ENCODE measurements at regions not wholly inside any gene's neighbourhood (a gene's known extent, or its start where the extent isn't known, plus 50 kb on each side); places are given as distances from the start of the nearest gene placed in this dataset.

DNA sequence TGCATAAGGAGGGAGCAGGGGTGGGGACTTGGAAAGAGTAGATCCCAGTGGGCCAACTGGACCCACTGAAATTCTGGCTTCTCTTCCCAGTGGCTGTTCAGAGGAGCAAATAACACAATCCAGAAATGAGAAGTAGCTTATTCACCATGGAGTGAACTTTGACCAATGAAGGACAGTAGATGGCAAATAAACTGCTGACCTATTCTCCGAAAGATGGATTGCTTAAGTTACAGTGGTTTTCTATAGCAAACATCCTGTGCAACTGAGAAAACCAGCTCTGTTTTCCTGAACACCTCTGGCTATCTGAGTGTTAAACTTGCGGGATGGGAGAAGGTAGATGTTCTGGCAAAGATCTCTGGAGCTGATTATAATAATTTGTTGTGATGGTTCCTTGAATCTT is 325.1 kb downstream of the SPATA31D1 start:
- TF ChIP-seq EZH2 (IDR thresholded peaks at IDR 0.05; ENCODE audit: borderline replicate concordance, insufficient read depth, low read depth, low read length, poor library complexity, severe bottlenecking): no peak
- TF ChIP-seq, protein P1, sequence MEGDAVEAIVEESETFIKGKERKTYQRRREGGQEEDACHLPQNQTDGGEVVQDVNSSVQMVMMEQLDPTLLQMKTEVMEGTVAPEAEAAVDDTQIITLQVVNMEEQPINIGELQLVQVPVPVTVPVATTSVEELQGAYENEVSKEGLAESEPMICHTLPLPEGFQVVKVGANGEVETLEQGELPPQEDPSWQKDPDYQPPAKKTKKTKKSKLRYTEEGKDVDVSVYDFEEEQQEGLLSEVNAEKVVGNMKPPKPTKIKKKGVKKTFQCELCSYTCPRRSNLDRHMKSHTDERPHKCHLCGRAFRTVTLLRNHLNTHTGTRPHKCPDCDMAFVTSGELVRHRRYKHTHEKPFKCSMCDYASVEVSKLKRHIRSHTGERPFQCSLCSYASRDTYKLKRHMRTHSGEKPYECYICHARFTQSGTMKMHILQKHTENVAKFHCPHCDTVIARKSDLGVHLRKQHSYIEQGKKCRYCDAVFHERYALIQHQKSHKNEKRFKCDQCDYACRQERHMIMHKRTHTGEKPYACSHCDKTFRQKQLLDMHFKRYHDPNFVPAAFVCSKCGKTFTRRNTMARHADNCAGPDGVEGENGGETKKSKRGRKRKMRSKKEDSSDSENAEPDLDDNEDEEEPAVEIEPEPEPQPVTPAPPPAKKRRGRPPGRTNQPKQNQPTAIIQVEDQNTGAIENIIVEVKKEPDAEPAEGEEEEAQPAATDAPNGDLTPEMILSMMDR (IDR thresholded peaks at IDR 0.05): no peak
